Urinary bladder (tissue), 3 donors: ENCODE measurements at regions not wholly inside any gene's neighbourhood (a gene's known extent, or its start where the extent isn't known, plus 50 kb on each side); places are given as distances from the start of the nearest gene placed in this dataset.
"Not testable (repeated sequence)": the region's sequence is repeated elsewhere in the genome, so short reads cannot be mapped to it uniquely, and the experiment has no call there.

Experiments used
- DNase-seq: peaks from one replicate; pipeline ENCODE4 v3.0.0-alpha.2; 2015; ENCODE audit errors: extremely low spot score
- H3K27ac ChIP-seq: one replicate; pipeline ENCODE4 v1.5.1; 2013; ENCODE audit warnings: low read depth, mild to moderate bottlenecking, moderate library complexity
- H3K36me3 ChIP-seq: one replicate; pipeline ENCODE4 v1.6.1; 2013; ENCODE audit warnings: mild to moderate bottlenecking, moderate library complexity; ENCODE audit not compliant: insufficient read depth
- H3K4me1 ChIP-seq: one replicate; pipeline ENCODE4 v1.6.1; 2013; ENCODE audit warnings: mild to moderate bottlenecking, moderate library complexity; ENCODE audit not compliant: insufficient read depth
- H3K4me3 ChIP-seq: one replicate; pipeline ENCODE4 v1.5.1; 2013; ENCODE audit warnings: low read depth, low read length
- WGBS: extraction: QIAGEN DNeasy Blood & Tissue Kit; methylation state at CpG from one replicate; pipeline ENCODE4 v1.1.7; 2013; 5-methylcytosine and 5-hydroxymethylcytosine counted together
- donor health status: healthy with polysubstance abuse.
- donor health status: healthy.

GRCh38 chr1:76687307-76688175 is 179.7 kb upstream of the ST6GALNAC5 start:
- Histone ChIP-seq H3K4me3 (no peak overlapping the region), H3K27ac (no peak overlapping the region), H3K36me3 (no peaks in the 10 kb centered on the region), H3K4me1 (no peaks in the 10 kb centered on the region)
- 54% methylated on average over 6 of the region's 6 CpGs for WGBS
- DNase-seq = no peak

GRCh38 chr1:76690766-76691165 is 176.5 kb upstream of the ST6GALNAC5 start:
- no peaks in the 10 kb centered on the region for H3K4me1 ChIP-seq
- no peak overlapping the region for H3K4me3 ChIP-seq
- H3K36me3 ChIP-seq = no peaks in the 10 kb centered on the region
- 69% methylated on average over 3 of the region's 3 CpGs for WGBS
- H3K27ac ChIP-seq = no peak overlapping the region
- DNase-seq = no peak

DNA sequence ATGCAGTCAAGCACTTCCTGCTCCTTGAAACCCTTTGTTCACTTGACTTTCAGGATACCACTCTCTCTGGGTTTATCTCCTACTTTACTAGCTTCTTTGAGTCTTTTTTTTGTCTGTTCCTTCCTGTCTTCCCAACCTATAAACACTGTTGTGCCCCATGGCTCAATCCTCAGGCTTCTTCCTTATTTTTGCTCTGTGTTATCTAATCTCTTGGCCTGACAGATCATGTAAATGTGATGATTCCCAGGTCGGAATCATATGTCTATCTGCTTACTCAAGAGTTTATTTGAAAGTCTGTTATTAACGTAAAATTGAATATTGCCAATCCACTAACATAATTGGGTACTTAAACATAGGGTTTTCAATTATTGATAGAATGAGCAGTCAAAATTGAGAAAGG is 171.7 kb upstream of the ST6GALNAC5 start:
- Histone ChIP-seq H3K4me1 (no peaks in the 10 kb centered on the region), H3K4me3 (no peak overlapping the region), H3K27ac (no peak overlapping the region), H3K36me3 (no peaks in the 10 kb centered on the region)
- 24% methylated on average over 2 of the region's 2 CpGs for WGBS
- DNase-seq = no peak

DNA sequence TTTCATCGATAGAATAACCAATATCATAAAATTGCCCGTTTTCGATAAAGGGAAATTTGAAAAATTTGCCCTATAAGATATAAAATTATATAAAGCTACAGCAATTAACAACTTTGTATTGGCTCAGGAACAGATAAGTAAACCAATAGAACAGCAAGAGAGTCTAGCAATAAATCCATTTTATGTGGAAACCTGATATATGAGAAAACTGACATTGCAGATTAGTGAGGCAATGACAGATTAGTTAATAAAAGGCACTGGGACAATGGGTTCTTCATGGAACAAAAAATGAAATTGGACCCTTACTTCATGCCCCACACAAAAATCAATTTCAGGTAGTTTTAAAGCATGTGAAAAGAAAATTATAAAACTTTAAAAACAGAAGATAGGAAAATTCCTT is 169.9 kb upstream of the ST6GALNAC5 start:
- no peaks in the 10 kb centered on the region for H3K4me1 ChIP-seq
- DNase-seq = no peak
- H3K36me3 ChIP-seq = no peaks in the 10 kb centered on the region
- no peak overlapping the region for H3K4me3 ChIP-seq
- WGBS = 93% methylated on average over 3 of the region's 3 CpGs
- H3K27ac ChIP-seq = no peak overlapping the region

GRCh38 chr1:76699646-76700045 is 167.6 kb upstream of the ST6GALNAC5 start:
- not testable (repeated sequence) for H3K36me3 ChIP-seq, H3K4me1 ChIP-seq, H3K4me3 ChIP-seq, DNase-seq, H3K27ac ChIP-seq
- 98% methylated on average over 21 of the region's 21 CpGs for WGBS

DNA sequence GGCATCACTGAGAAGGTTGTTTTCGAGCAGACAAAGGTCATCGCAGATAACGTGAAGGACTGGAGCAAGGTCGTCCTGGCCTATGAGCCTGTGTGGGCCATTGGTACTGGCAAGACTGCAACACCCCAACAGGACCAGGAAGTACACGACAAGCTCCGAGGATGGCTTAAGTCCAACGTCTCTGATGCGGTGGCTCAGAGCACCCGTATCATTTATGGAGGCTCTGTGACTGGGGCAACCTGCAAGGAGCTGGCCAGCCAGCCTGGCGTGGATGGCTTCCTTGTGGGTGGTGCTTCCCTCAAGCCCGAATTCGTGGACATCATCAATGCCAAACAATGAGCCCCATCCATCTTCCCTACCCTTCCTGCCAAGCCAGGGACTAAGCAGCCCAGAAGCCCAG is 167.1 kb upstream of the ST6GALNAC5 start:
- H3K4me1 ChIP-seq, H3K27ac ChIP-seq, H3K4me3 ChIP-seq, DNase-seq, H3K36me3 ChIP-seq: not testable (repeated sequence)
- 96% methylated on average over 12 of the region's 12 CpGs for WGBS

- Histone ChIP-seq H3K27ac (no peak overlapping the region), H3K4me3 (no peak overlapping the region), H3K4me1 (no peaks in the 10 kb centered on the region), H3K36me3 (no peaks in the 10 kb centered on the region)
- DNase-seq = no peak
- WGBS = 68% methylated on average over 4 of the region's 4 CpGs
Measured at GRCh38 chr1:76705560-76705959, 161.7 kb upstream of the ST6GALNAC5 start.

DNA sequence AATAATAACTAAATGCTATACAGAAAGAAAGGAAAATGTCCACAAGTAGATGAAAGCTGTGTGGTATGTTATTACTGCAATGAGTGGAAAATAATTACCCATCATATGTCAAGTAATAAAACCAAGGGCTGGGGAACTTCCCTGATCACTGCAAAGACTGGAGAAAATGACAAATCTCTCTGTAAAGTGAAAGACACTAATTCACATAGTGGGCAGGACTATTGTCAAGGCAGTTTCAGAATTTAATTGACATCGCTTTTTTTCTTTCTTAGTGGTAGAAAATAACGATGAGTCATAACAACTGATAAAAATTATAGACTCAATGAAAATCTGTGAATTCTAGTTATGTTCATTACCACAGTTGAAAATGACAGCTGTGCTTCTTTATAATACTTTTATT is 153.7 kb upstream of the ST6GALNAC5 start:
- DNase-seq = no peak
- no peaks in the 10 kb centered on the region for H3K4me1 ChIP-seq
- 80% methylated on average over 2 of the region's 2 CpGs for WGBS

GRCh38 chr1:76715474-76715873 is 151.8 kb upstream of the ST6GALNAC5 start:
- no peaks in the 10 kb centered on the region for H3K36me3 ChIP-seq
- no peak overlapping the region for H3K27ac ChIP-seq
- 75% methylated on average over 1 of the region's 1 CpG for WGBS
- no peak overlapping the region for H3K4me3 ChIP-seq
- no peaks in the 10 kb centered on the region for H3K4me1 ChIP-seq
- no peak for DNase-seq

More for the DNA sequence above, 153.7 kb upstream of the ST6GALNAC5 start:
- Histone ChIP-seq H3K4me3 (no peak overlapping the region), H3K27ac (no peak overlapping the region), H3K36me3 (no peaks in the 10 kb centered on the region)

DNA sequence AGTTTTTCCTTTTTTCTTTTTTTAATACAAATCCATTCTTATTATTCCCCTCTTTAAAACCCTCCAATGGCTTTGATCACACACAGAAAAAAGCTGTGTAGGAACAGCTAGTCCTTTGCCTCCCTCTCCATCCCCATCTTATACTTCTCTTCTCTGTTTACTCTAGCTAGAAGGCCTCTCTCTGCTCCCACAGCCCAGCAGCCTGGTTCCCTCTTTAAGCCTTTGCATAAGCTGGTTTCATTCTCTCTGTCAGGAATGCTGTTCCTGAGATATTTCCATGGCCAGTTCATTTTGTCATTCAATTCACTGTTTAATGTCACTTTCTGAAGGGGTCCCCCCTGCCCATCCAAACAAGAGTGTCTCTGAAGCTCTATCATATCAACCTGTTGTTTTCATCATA is 143.3 kb upstream of the ST6GALNAC5 start:
- H3K36me3 ChIP-seq = no peaks in the 10 kb centered on the region
- no peaks in the 10 kb centered on the region for H3K4me1 ChIP-seq
- H3K4me3 ChIP-seq = no peak overlapping the region
- H3K27ac ChIP-seq = no peak overlapping the region
- DNase-seq = no peak

DNA sequence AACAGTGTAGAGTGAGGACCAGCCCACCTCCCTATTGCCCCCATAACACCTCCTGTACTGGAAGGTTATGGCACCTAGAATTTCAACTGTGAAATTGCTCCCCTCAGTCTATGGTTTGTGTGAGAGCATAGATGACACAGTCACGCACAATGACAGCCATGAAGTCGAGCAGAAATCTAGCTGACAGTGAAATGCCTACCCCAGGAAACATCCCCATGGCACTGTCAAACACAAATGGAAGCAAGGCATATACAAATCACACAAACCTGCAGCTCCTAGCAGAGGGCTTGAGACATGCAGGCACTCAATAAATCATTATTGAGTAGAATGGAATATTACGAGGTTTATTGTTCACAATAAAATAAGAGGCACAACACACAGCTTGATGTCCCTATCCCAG is 142.5 kb upstream of the ST6GALNAC5 start:
- WGBS = 93% methylated on average over 3 of the region's 3 CpGs
- H3K4me3 ChIP-seq = no peak overlapping the region
- no peak for DNase-seq

DNA sequence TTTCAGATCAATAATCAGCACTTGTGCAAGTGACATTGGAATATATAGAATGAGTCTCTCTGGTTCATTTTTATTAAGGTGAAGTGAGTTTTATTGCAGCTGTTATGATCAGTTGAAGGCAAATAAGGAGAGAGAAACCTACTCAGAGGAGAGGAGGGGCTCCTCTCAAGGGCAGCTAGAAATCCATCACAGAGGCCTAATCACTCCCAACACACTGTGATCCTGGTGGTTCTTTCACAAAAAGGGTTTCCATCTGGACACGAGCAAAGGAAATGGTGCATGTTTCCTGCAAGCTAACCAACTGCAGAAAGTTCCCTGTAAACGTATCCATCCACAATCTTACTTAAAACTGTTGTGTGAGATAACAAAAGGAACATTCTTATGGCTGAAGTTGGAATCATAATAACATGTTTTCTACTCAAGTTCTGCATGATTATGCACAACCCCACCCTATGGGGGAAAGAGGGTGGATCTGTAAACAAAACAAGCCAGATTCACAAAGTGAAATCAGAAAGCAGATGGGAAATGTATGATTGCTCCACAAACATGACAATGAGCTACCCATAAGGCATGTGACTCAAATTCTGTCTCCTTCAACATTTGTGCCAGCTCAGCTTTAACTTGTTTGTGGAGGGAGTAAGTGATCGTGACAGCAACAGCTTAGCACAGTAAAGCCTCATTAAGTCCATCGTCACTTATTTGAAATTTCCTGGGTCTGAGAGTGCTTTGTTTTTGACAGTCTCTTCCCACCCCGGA is 141.2 kb upstream of the ST6GALNAC5 start:
- Histone ChIP-seq H3K27ac (no peak overlapping the region), H3K36me3 (no peaks in the 10 kb centered on the region), H3K4me1 (no peaks in the 10 kb centered on the region), H3K4me3 (no peak overlapping the region)
- DNase-seq = no peak
- WGBS = 47% methylated on average over 5 of the region's 5 CpGs

More for the DNA sequence above, 142.5 kb upstream of the ST6GALNAC5 start:
- no peaks in the 10 kb centered on the region for H3K36me3 ChIP-seq
- no peak overlapping the region for H3K27ac ChIP-seq
- no peaks in the 10 kb centered on the region for H3K4me1 ChIP-seq

DNA sequence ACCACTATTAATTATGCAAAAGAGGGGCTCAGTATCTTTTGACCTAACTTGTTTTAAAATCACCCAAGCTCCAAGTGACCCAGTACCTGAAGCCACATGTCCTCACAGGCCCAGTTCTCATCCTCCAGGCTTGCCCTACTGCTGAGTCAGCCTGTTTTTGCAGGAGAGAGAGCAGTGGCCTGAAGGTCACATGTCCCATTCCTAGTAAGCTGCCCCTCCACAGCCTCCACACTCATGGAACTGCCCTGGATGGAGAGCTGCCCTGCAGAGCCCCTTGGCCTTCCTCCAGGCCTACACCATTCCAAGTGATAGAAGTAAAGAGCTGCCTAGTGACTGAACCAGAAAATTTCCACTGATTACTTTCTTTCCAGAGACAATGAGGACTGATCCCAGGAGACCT is 139.8 kb upstream of the ST6GALNAC5 start:
- Histone ChIP-seq H3K4me3 (no peak overlapping the region), H3K4me1 (no peaks in the 10 kb centered on the region), H3K36me3 (no peaks in the 10 kb centered on the region), H3K27ac (no peak overlapping the region)
- no peak for DNase-seq

DNA sequence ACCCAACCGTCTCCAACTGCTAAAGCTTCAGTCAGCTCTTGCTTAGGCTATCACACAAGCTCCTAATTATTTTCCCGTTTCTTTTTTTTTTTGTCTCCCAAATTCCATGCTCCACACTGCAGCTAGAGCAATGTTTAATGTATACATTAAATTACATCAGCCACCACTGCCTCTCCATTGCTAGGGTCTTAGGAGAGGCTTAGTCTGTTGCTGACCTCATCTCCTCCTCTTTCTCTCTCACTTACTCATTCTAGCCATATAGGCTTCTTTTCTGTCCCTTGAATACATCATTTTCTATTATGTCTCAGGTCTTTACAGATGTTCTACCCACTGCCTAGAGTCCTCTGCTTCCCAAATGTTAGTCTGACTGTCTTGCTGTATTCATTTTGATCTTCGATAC is 138.1 kb upstream of the ST6GALNAC5 start:
- Histone ChIP-seq H3K27ac (no peak overlapping the region), H3K4me1 (no peaks in the 10 kb centered on the region), H3K36me3 (no peaks in the 10 kb centered on the region), H3K4me3 (no peak overlapping the region)
- WGBS = 85% methylated on average over 3 of the region's 3 CpGs
- DNase-seq = no peak
